ENCODE measurements at regions not wholly inside any gene's neighbourhood (a gene's known extent, or its start where the extent isn't known, plus 50 kb on each side); places are given as distances from the start of the nearest gene placed in this dataset.

DNA sequence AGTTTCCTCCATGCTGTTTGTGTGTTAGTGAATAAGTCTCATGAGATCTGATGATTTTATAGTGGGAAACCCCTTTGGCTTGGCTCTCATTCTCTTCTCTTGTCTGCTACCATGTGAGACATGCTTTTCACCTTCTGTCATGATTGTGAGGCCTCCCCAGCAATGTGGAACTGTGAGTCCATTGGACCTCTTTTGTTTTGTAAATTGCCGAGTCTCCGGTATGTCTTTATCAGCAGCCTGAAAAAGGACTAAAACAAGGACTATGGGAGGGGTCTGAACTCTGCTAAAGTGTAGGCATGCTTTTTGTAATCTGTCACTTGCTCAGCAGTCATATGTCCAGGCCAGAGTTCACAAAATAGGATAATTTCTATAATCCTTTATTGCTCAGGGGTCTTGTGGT is 164.0 kb upstream of the SNX7 start:
- TF ChIP-seq, protein P1, sequence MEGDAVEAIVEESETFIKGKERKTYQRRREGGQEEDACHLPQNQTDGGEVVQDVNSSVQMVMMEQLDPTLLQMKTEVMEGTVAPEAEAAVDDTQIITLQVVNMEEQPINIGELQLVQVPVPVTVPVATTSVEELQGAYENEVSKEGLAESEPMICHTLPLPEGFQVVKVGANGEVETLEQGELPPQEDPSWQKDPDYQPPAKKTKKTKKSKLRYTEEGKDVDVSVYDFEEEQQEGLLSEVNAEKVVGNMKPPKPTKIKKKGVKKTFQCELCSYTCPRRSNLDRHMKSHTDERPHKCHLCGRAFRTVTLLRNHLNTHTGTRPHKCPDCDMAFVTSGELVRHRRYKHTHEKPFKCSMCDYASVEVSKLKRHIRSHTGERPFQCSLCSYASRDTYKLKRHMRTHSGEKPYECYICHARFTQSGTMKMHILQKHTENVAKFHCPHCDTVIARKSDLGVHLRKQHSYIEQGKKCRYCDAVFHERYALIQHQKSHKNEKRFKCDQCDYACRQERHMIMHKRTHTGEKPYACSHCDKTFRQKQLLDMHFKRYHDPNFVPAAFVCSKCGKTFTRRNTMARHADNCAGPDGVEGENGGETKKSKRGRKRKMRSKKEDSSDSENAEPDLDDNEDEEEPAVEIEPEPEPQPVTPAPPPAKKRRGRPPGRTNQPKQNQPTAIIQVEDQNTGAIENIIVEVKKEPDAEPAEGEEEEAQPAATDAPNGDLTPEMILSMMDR (IDR thresholded peaks at IDR 0.05), result no peak
- TF ChIP-seq POLR2A (IDR thresholded peaks at IDR 0.05), result no peak
